HUES64 (cell line): ENCODE measurements at regions not wholly inside any gene's neighbourhood (a gene's known extent, or its start where the extent isn't known, plus 50 kb on each side); places are given as distances from the start of the nearest gene placed in this dataset.

Experiments used
- H3K27ac ChIP-seq: 2 replicates; pipeline ENCODE4 v1.7.0; 2013; ENCODE audit warnings: low read depth, low read length, inconsistent platforms
- H3K27me3 ChIP-seq: 2 replicates; pipeline ENCODE4 v1.6.1; 2013; ENCODE audit warnings: mild to moderate bottlenecking, low read length; ENCODE audit not compliant: insufficient read depth
- H3K36me3 ChIP-seq: 2 replicates; pipeline ENCODE4 v1.6.1; 2013; ENCODE audit warnings: mild to moderate bottlenecking, low read length; ENCODE audit not compliant: insufficient read depth
- H3K4me1 ChIP-seq: 2 replicates; pipeline ENCODE4 v1.6.1; 2013; ENCODE audit warnings: mild to moderate bottlenecking, low read length, moderate library complexity; ENCODE audit not compliant: insufficient read depth
- H3K4me3 ChIP-seq: 2 replicates; pipeline ENCODE4 v1.5.1; 2013; ENCODE audit warnings: mild to moderate bottlenecking, low read length, moderate library complexity
- H3K9ac ChIP-seq: 2 replicates; pipeline ENCODE4 v1.6.1; 2013; ENCODE audit warnings: mild to moderate bottlenecking, low read depth, low read length
- H3K9me3 ChIP-seq: 2 replicates; pipeline ENCODE4 v1.6.1; 2013; ENCODE audit warnings: low read depth, low read length; ENCODE audit not compliant: insufficient read depth
- WGBS: fragments of 150-250, 120-280 bp; methylation state at CpG from one replicate; pipeline ENCODE4 v1.1.7; 2013; ENCODE audit warnings: missing lambda C conversion rate; 5-methylcytosine and 5-hydroxymethylcytosine counted together

DNA sequence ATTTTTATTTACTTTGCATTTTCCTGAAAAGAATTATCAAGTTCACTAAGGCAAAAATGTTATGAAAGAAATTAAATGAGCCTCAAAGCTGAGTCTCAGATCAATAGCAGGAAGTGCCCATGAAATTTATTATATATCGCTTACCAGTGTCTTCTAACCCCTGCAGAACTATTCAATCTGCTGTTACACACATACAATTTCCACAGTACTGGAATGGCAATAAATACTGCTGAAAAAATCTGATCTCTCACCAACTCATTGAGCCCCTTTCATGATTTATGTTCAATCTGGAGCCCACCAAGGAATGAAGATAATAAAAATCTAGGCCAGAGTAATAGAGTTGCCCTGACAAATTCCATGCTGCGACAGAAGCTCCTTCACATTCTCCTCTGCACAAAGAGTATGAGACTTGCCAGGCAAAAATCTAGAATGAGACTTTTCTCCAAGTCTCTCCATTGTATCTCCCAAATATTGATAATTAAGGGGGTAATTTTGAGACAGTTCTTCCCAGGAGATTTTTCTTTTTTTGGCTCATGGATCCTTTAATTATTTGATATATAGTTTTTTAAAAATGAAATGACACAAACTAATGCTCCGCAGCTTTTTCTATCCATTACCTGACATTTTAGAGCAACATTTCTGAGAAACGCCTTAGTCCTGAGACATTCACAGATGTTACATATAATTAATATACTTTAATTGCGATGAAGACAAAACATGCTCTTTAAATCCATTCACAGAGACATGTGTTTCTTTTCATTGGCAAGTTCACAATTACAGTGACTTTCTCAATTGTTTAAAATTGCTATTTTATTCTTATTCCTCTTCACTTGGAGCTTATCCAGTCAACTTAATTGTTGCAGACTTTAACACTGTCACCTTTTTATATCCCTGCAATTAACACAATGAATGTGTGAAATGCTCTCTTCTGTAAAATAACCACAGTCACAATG lies 1020.4 kb downstream of the CBLN2 start:
- no peaks in the 10 kb centered on the region for H3K36me3 ChIP-seq
- no peaks in the 10 kb centered on the region for H3K27me3 ChIP-seq
- no peak overlapping the region for H3K9ac ChIP-seq
- H3K4me1 ChIP-seq: no peaks in the 10 kb centered on the region
- no peak overlapping the region for H3K27ac ChIP-seq
- WGBS: 77% methylated on average over 4 of the region's 5 CpGs
- H3K9me3 ChIP-seq: peaks cover 97% of the 10 kb centered on the region
- H3K4me3 ChIP-seq: no peak overlapping the region

DNA sequence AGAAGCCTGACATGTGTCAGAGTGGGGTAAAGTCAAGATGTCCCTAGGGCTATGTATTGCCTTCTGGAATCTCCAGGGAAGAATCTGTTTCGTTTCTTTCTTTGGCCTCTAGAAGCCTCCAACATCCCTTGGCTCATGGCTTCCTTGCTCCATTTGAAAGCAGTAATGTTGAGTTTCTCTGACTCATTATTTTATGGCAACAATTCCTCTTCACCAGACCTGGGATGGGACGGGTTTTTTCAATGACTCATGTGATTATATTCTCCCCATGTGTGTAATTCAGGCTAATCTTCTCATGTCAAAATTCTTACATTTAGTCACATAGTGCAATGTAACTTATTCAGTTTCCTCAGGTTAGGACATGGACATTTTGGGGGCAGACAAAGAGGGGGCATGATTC lies 1038.6 kb downstream of the CBLN2 start:
- no peak overlapping the region for H3K9ac ChIP-seq
- peaks cover 92% of the 10 kb centered on the region for H3K9me3 ChIP-seq
- H3K27ac ChIP-seq: no peak overlapping the region
- no peaks in the 10 kb centered on the region for H3K36me3 ChIP-seq
- WGBS: 78% methylated on average over 2 of the region's 2 CpGs
- H3K4me1 ChIP-seq: no peaks in the 10 kb centered on the region
- no peak overlapping the region for H3K4me3 ChIP-seq
- no peaks in the 10 kb centered on the region for H3K27me3 ChIP-seq

DNA sequence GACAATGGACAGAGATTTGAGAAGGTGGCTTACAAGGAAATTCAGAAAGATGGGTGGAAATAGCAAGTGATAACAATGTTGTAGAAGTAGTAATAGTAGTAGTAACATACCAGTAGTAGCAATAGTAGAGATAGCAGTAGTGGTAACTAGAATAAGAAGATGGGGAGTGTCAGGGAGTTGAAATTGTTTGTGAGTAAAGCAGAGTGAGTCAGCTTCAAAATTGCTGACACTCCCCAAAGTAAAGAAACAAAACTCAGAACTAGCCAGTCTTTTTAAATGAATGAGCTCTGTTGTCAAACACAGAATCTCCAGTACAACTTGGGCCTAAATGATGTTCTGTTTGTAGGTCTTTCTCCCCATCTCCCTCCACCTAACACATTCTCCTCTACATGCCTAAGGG lies 1040.9 kb downstream of the CBLN2 start:
- Histone ChIP-seq H3K4me1 (no peaks in the 10 kb centered on the region), H3K27me3 (no peaks in the 10 kb centered on the region), H3K27ac (no peak overlapping the region), H3K9ac (no peak overlapping the region), H3K36me3 (no peaks in the 10 kb centered on the region), H3K9me3 (peaks cover 93% of the 10 kb centered on the region), H3K4me3 (no peak overlapping the region)

DNA sequence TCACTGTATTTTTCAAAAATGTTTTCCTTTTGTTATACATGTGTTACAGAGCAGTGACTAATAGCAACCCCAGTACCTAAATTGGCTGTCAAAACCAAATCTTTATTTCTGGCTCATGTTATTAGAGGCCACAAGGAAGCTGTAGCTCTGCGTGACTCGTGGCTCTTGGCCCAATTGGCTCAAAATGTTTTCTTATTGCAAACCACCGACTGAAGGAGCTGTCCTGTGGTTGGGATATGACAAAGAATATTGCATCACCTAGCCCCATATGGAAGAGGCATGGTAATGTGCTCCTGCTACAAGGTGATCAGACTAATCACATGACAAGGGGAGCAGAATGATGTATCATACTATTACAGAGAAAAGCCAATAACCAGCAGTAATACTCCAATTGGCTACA lies 1058.5 kb downstream of the CBLN2 start:
- Histone ChIP-seq H3K36me3 (no peaks in the 10 kb centered on the region), H3K27ac (no peak overlapping the region), H3K27me3 (no peaks in the 10 kb centered on the region), H3K9me3 (peaks cover 92% of the 10 kb centered on the region), H3K4me1 (no peaks in the 10 kb centered on the region), H3K4me3 (no peak overlapping the region), H3K9ac (no peak overlapping the region)
- 73% methylated on average over 3 of the region's 3 CpGs for WGBS

DNA sequence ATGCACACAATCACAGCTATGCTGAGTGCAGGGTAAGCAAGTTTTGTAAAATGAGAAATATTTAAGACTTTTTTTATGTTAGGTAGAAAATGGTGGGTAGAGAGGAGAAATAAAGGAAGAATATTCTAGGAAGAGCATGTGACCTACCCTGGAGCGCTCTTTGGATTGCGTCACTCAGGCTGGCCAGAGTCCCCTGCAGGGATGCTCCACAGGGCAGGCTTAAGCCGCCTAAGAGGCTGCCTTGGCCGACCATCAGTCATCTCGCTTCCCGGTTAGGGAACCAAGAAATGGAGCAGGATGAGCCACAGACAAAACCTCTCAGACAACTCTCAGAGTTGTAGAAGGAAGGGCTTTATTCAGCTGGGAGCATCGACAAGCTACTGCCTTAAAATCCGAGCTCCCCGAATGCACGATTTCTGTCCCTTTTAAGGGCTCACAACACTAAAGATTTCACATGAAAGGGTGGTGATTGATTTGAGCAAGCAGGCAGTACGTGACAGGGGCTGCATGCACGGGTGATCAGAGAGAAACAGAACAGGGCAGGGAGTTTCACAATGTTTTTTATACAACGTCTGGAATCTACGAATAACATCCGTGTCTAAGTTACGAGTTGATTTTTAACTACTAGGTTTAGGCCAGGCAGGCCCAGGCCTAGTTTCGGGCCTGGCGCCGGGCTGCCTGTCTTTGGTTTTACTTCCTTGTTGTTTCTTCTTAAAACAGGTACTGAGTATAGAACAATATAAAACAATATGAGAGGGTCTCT lies 1072.0 kb downstream of the CBLN2 start:
- no peak overlapping the region for H3K27ac ChIP-seq
- H3K9me3 ChIP-seq: peaks cover 84% of the 10 kb centered on the region
- H3K36me3 ChIP-seq: no peaks in the 10 kb centered on the region
- WGBS: 88% methylated on average over 19 of the region's 19 CpGs
- H3K4me3 ChIP-seq: no peak overlapping the region
- no peaks in the 10 kb centered on the region for H3K4me1 ChIP-seq
- no peaks in the 10 kb centered on the region for H3K27me3 ChIP-seq
- no peak overlapping the region for H3K9ac ChIP-seq

DNA sequence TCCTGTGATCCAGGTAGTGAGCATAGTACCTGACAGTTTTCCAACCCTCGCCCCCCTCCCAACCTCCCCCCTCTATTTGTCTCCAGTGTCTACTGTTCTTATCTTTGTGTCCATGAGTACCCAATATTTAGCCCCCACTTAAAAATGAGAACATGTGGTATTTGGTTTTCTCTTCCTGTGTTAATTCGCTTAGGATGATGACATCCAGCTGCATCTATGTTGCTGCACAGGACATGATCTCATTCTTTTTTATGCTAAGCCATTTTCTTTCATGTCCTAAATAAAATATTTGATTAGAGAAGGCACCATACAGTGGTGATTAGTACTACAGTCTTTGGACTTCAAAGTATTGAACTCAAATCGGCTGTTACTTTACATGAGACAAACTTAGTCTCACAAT lies 1087.9 kb downstream of the CBLN2 start:
- Histone ChIP-seq H3K9me3 (peaks cover 90% of the 10 kb centered on the region), H3K27me3 (no peaks in the 10 kb centered on the region), H3K4me1 (no peaks in the 10 kb centered on the region), H3K4me3 (no peak overlapping the region), H3K27ac (no peak overlapping the region), H3K36me3 (no peaks in the 10 kb centered on the region), H3K9ac (no peak overlapping the region)
- WGBS: 44% methylated on average over 2 of the region's 3 CpGs

DNA sequence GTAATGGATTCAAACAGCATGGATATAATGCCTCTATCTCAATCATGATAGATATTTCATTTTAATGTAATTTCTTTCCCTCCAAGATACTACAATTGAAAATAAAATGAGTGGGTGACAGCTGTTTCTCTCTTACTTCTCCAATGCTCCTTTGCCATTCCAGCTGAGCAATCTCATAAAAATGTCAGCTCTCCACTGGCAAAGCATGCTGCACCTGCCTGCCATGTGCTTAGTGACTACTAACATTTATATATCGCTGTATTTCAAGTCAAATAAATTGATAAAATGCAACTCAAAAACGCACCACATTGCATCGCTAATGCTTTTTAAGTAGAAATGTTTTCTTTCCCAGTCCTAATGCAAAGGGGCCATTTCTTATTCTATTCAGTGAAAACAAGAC lies 1093.9 kb downstream of the CBLN2 start:
- no peaks in the 10 kb centered on the region for H3K36me3 ChIP-seq
- no peak overlapping the region for H3K4me3 ChIP-seq
- no peaks in the 10 kb centered on the region for H3K27me3 ChIP-seq
- no peak overlapping the region for H3K9ac ChIP-seq
- H3K9me3 ChIP-seq: peaks cover 88% of the 10 kb centered on the region
- H3K4me1 ChIP-seq: no peaks in the 10 kb centered on the region
- 81% methylated on average over 3 of the region's 3 CpGs for WGBS
- no peak overlapping the region for H3K27ac ChIP-seq

DNA sequence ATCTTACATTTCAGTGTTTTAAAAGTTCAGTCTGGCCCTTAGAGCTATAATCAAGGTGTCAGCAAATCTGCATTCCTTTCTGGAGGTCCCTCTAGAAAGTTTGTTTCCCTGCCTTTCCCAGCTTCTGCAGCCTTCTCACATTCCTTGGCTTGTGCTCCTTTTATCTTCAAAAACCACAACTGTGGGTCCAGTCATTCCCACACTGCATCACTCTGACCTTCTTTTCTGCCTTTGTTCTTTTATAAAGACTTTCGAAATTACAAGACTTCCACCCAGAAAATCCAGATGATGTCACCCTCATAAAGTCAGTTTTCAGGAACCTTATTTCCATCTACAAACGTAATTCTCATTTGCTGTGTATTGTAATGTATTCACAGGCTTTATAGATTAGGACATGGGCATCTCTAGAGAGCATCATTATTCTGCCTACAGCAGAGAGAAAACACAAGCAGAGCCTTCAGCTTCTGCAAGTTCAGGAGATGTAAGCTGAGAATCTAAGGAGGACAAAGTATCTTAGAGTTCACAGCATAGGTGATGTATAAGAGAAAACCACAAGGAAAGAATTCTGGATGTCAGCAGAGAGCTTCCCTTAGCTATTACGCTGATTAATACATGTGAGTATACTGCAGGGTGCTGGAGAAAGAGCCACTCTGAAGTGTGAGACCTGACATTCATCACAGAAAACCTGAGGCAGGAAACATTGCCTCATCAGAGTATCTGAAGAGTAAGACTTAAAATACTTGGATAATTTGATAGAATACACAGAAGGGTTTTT lies 1100.2 kb downstream of the CBLN2 start:
- peaks cover 90% of the 10 kb centered on the region for H3K9me3 ChIP-seq
- no peaks in the 10 kb centered on the region for H3K36me3 ChIP-seq
- no peak overlapping the region for H3K9ac ChIP-seq
- no peaks in the 10 kb centered on the region for H3K27me3 ChIP-seq
- 76% methylated on average over 2 of the region's 3 CpGs for WGBS
- H3K4me1 ChIP-seq: no peaks in the 10 kb centered on the region
- H3K27ac ChIP-seq: no peak overlapping the region
- H3K4me3 ChIP-seq: no peak overlapping the region

DNA sequence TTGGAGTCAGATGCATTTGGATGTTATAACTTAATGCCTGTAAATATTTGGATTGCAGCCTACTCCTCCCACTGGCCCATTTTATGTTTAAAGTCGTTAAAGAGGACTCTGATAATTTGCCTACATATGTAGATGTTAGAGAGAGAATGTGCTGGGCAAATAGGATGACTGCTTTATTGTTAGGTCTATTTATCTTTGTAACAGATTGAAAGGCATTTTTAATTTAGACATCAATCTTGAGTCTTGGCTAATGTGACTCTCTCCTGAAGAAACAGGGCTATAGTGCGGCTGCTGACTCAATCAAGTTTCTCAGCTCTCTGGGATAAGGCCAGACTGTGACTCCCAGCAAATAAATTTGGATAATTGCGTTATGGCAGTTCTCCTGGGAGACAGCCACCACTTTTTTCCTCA lies 1101.4 kb downstream of the CBLN2 start:
- peaks cover 91% of the 10 kb centered on the region for H3K9me3 ChIP-seq
- H3K27ac ChIP-seq: no peak overlapping the region
- no peak overlapping the region for H3K4me3 ChIP-seq
- 65% methylated on average over 3 of the region's 3 CpGs for WGBS
- H3K9ac ChIP-seq: no peak overlapping the region
- no peaks in the 10 kb centered on the region for H3K36me3 ChIP-seq
- H3K27me3 ChIP-seq: no peaks in the 10 kb centered on the region
- H3K4me1 ChIP-seq: no peaks in the 10 kb centered on the region

DNA sequence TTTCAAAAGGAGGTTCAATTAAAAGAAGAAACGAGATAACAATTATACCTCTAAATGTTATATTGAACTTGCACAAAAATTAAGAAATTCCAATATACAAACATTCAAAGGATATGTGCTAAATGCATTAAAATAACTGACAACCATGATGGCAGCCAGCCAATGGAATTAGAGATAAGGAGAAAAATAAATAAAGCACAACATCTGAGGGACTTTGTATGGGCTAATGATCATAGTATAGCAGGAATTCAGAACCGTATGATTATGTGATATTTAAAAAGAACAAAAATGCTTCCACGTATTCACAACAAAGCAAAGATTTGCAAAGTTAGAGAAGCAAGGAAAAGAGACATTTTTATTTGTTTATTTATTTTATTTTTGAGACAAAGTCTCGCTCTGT lies 1103.0 kb downstream of the CBLN2 start:
- H3K36me3 ChIP-seq: no peaks in the 10 kb centered on the region

DNA sequence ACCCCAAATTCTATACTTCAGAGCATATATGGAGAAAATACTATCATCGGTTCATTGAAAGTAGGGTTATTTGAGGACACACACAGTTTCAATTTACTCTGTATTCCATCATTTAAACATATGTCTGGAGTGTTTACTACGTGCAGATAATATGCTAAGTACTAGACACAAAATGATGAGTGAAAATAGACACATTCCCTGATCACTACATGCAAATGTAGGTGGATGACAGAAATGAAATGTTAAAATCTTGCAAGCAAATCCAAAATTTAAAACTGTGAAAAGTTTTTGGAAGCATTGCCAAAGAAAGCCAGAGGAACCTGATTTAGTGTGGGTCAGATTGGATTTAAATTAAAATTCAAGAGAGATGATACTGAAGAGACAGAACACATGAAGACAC lies 1106.6 kb downstream of the CBLN2 start:
- Histone ChIP-seq H3K9me3 (peaks cover 97% of the 10 kb centered on the region), H3K27me3 (no peaks in the 10 kb centered on the region)
- WGBS: no CpG with 5 or more reads among the region's 2 CpGs

More for the DNA sequence above, 1103.0 kb downstream of the CBLN2 start:
- H3K4me1 ChIP-seq: no peaks in the 10 kb centered on the region
- H3K4me3 ChIP-seq: no peak overlapping the region
- H3K9ac ChIP-seq: no peak overlapping the region
- 65% methylated on average over 2 of the region's 4 CpGs for WGBS
- H3K9me3 ChIP-seq: peaks cover 97% of the 10 kb centered on the region
- H3K27ac ChIP-seq: no peak overlapping the region
- H3K27me3 ChIP-seq: no peaks in the 10 kb centered on the region

More for the DNA sequence above, 1106.6 kb downstream of the CBLN2 start:
- H3K27ac ChIP-seq: no peak overlapping the region
- H3K4me1 ChIP-seq: no peaks in the 10 kb centered on the region
- H3K9ac ChIP-seq: no peak overlapping the region
- H3K36me3 ChIP-seq: no peaks in the 10 kb centered on the region
- no peak overlapping the region for H3K4me3 ChIP-seq
